HCT116 (cell line): ENCODE measurements at regions not wholly inside any gene's neighbourhood (a gene's known extent, or its start where the extent isn't known, plus 50 kb on each side); places are given as distances from the start of the nearest gene placed in this dataset.

ENCODE experiments used
- ATAC-seq: fragments of 200-7000 bp; cut with Tn5 transposase; 2 replicates; pipeline ENCODE4 v1.9.1; 2020; ENCODE audit warnings: mild to moderate bottlenecking, moderate library complexity
- BruUV-seq: library from RNA; stranded (reverse); fragments of 400-500 nt; replicated peaks from 2 replicates; lab custom pipeline; 2021; lab: Mats Ljungman, UMichigan
- CTCF ChIA-PET: fragments of 300-600 bp; sonication (Branson Sonifier 250); formaldehyde crosslinking; loops from one replicate; lab custom pipeline; 2021; ENCODE audit warnings: antibody characterized with exemption; lab: Charles Lee
- POLR2A ChIA-PET: fragments of 300-600, 350-600 bp; sonication (Branson Sonifier 250); formaldehyde crosslinking; loops from one replicate; lab custom pipeline; 2021; ENCODE audit warnings: antibody characterized with exemption; lab: Charles Lee
- RAD21 ChIA-PET, 2 experiments: fragments of 300-600 bp; sonication (Branson Sonifier 250); formaldehyde crosslinking; loops; one replicate each; lab custom pipeline; 2023; ENCODE audit warnings: low total read pairs in 2 of 2; ENCODE audit not compliant: uncharacterized antibody in 2 of 2, unreplicated experiment in 2 of 2, low non-redundant PET in 1 of 2; lab: Charles Lee
- DNase-seq: peaks from one replicate; pipeline ENCODE4 v3.0.0-alpha.2; 2010; ENCODE audit warnings: low read depth, low spot score
- H2AFZ ChIP-seq: fragments of 200-600 bp; shearing (Covaris generic), sonication (generic); 2 replicates; pipeline ENCODE4 v1.6.1; 2017; ENCODE audit warnings: low read depth, mixed run types, mixed read lengths, antibody characterized with exemption, low read length; ENCODE audit not compliant: poor library complexity, severe bottlenecking
- H3K27ac ChIP-seq: 2 replicates; pipeline ENCODE4 v1.5.1; 2012; ENCODE audit warnings: low read depth, low read length
- H3K27me3 ChIP-seq: fragments of 200-600 bp; sonication (generic); 2 replicates; pipeline ENCODE4 v1.6.1; 2016; ENCODE audit warnings: mixed run types, low read length, mixed read lengths; ENCODE audit not compliant: insufficient read depth
- H3K36me3 ChIP-seq, 2 experiments: fragments of 200-500 bp in 1 of 2; fragments of 200-600 bp in 1 of 2; sonication (Bioruptor generic) in 1 of 2; sonication (generic) in 1 of 2; 2 replicates each; pipeline versions ENCODE4 v1.5.1 to v1.6.1; 2014 to 2016; ENCODE audit warnings: low read length in 2 of 2, inconsistent platforms in 1 of 2, mixed read lengths in 1 of 2, mixed run types in 1 of 2; ENCODE audit not compliant: insufficient read depth in 2 of 2, control insufficient read depth in 1 of 2
- H3K4me1 ChIP-seq, 2 experiments: fragments of 200-600 bp in 1 of 2; sonication (generic) in 1 of 2; 2 replicates each; pipeline versions ENCODE4 v1.5.1 to v1.6.1; 2012 to 2017; ENCODE audit warnings: low read length in 2 of 2, inconsistent platforms in 1 of 2, mild to moderate bottlenecking in 1 of 2, mixed read lengths in 1 of 2, mixed run types in 1 of 2, moderate library complexity in 1 of 2; ENCODE audit not compliant: insufficient read depth in 2 of 2, control insufficient read depth in 1 of 2
- H3K4me2 ChIP-seq: fragments of 200-600 bp; sonication (generic); 2 replicates; pipeline ENCODE4 v1.6.1; 2017; ENCODE audit warnings: mixed run types, low read length, mixed read lengths
- H3K4me3 ChIP-seq, 2 experiments: fragments of 200-600 bp in 1 of 2; sonication (generic) in 1 of 2; replicated peaks in 1 of 2; 2 replicates each; pipeline ENCODE4 v1.5.1; 2011 to 2016; ENCODE audit warnings: low read length in 2 of 2, control low read depth in 1 of 2, low read depth in 1 of 2, mild to moderate bottlenecking in 1 of 2, mixed read lengths in 1 of 2, mixed run types in 1 of 2
- H3K79me2 ChIP-seq: fragments of 200-600 bp; sonication (generic); 2 replicates; pipeline ENCODE4 v1.6.1; 2017; ENCODE audit warnings: mild to moderate bottlenecking, mixed run types, low read length, moderate library complexity, mixed read lengths; ENCODE audit not compliant: insufficient read depth
- H3K9ac ChIP-seq: fragments of 200-600 bp; sonication (generic); 2 replicates; pipeline ENCODE4 v1.6.1; 2016; ENCODE audit warnings: low read length, mixed read lengths
- H3K9me2 ChIP-seq: fragments of 200-600 bp; sonication (generic), shearing (Covaris generic); 2 replicates; pipeline ENCODE4 v1.6.1; 2017; ENCODE audit warnings: mixed run types, mild to moderate bottlenecking, moderate library complexity; ENCODE audit not compliant: insufficient read depth
- H3K9me3 ChIP-seq, 2 experiments: fragments of 200-500 bp in 1 of 2; fragments of 200-600 bp in 1 of 2; sonication (Bioruptor generic) in 1 of 2; sonication (generic) in 1 of 2; 2 replicates each; pipeline ENCODE4 v1.6.1; 2014 to 2017; ENCODE audit warnings: low read length in 2 of 2, mixed read lengths in 2 of 2, inconsistent platforms in 1 of 2, low read depth in 1 of 2, mild to moderate bottlenecking in 1 of 2, mixed run types in 1 of 2, moderate library complexity in 1 of 2; ENCODE audit not compliant: control insufficient read depth in 1 of 2, insufficient read depth in 1 of 2
- H4K20me1 ChIP-seq: fragments of 200-600 bp; sonication (generic), shearing (Covaris generic); 2 replicates; pipeline ENCODE4 v1.6.1; 2017; ENCODE audit warnings: mixed run types, mild to moderate bottlenecking, moderate library complexity; ENCODE audit not compliant: insufficient read depth
- ATF3 ChIP-seq: IDR thresholded peaks from 2 replicates; pipeline ENCODE4 v1.6.1; 2012
- CBX3 ChIP-seq: IDR thresholded peaks from 2 replicates; pipeline ENCODE4 v1.6.1; 2012; ENCODE audit warnings: low read depth
- CEBPB ChIP-seq: IDR thresholded peaks from 2 replicates; pipeline ENCODE4 v1.6.1; 2012; ENCODE audit warnings: low read depth
- CTCF ChIP-seq, 3 experiments: fragments of 200-600 bp in 1 of 3; sonication (generic) in 1 of 3; IDR thresholded peaks in 2 of 3; conservative IDR thresholded peaks in 1 of 3; 2 replicates each; pipeline ENCODE4 v1.5.1; 2012 to 2017; ENCODE audit warnings: low read depth in 2 of 3, low read length in 2 of 3, antibody characterized with exemption in 1 of 3, borderline replicate concordance in 1 of 3, control low read depth in 1 of 3, mild to moderate bottlenecking in 1 of 3, mixed read lengths in 1 of 3, mixed run types in 1 of 3, moderate library complexity in 1 of 3; ENCODE audit not compliant: insufficient read depth in 1 of 3
- EGR1 ChIP-seq: IDR thresholded peaks from 2 replicates; pipeline ENCODE4 v1.6.1; 2012; ENCODE audit warnings: low read depth
- ELF1 ChIP-seq: IDR thresholded peaks from 2 replicates; pipeline ENCODE4 v1.6.1; 2012; ENCODE audit warnings: low read depth, borderline replicate concordance
- EZH2 ChIP-seq: fragments of 200-600 bp; sonication (generic); IDR thresholded peaks from 2 replicates; pipeline ENCODE4 v1.6.1; 2017; ENCODE audit warnings: antibody characterized with exemption, mixed run types
- EZH2phosphoT487 ChIP-seq: fragments of 200-600 bp; IDR thresholded peaks from 2 replicates; pipeline ENCODE4 v1.6.1; 2018; ENCODE audit warnings: antibody characterized with exemption, borderline replicate concordance
- FOSL1 ChIP-seq: IDR thresholded peaks from 2 replicates; pipeline ENCODE4 v1.6.1; 2012; ENCODE audit warnings: low read depth
- POLR2A ChIP-seq: IDR thresholded peaks from 2 replicates; pipeline ENCODE4 v1.7.0; 2011; ENCODE audit warnings: borderline replicate concordance; ENCODE audit not compliant: insufficient read depth, insufficient read length; ENCODE audit errors: extremely low read depth
- POLR2AphosphoS5 ChIP-seq: IDR thresholded peaks from 2 replicates; pipeline ENCODE4 v1.6.1; 2011; ENCODE audit warnings: mild to moderate bottlenecking, low read depth, low read length, moderate library complexity
- RAD21 ChIP-seq: IDR thresholded peaks from 2 replicates; pipeline ENCODE4 v1.6.1; 2012; ENCODE audit warnings: low read depth, mild to moderate bottlenecking
- REST ChIP-seq: IDR thresholded peaks from 2 replicates; pipeline ENCODE4 v1.6.1; 2012; ENCODE audit warnings: low read depth
- SIN3A ChIP-seq: IDR thresholded peaks from 2 replicates; pipeline ENCODE4 v1.6.1; 2012; ENCODE audit warnings: low read depth
- SRF ChIP-seq: IDR thresholded peaks from 2 replicates; pipeline ENCODE4 v1.6.1; 2012; ENCODE audit warnings: low read depth
- YY1 ChIP-seq: IDR thresholded peaks from 2 replicates; pipeline ENCODE4 v1.6.1; 2011; ENCODE audit warnings: low read length, low read depth, moderate library complexity, mild to moderate bottlenecking; ENCODE audit not compliant: insufficient replicate concordance; ENCODE audit errors: extremely low read depth
- ZBTB33 ChIP-seq: IDR thresholded peaks from 2 replicates; pipeline ENCODE4 v1.6.1; 2011; ENCODE audit warnings: mild to moderate bottlenecking, low read length, moderate library complexity; ENCODE audit not compliant: insufficient replicate concordance; ENCODE audit errors: extremely low read depth
- intact Hi-C: fragments of 100-400 bp; cut with micrococcal nuclease; formaldehyde crosslinking; loops from 2 replicates; pipeline ENCODE4 v1.10.0; 2022

GRCh38 chr10:60660625-60661024 is 117.7 kb upstream of the CDK1 start (continued):
- TF ChIP-seq ZBTB33: no peak

GRCh38 chr10:60654813-60655464 is 123.3 kb upstream of the CDK1 start:
- Histone ChIP-seq H3K9me3 (no peaks in the 10 kb centered on the region), H3K36me3 (no peaks in the 10 kb centered on the region), H3K4me2 (peak overlapping the region; percentile 3; the same call in 1 of the 2 replicates), H3K27ac (no peak overlapping the region), H4K20me1 (no peaks in the 10 kb centered on the region), H3K4me3 (no peak overlapping the region), H3K9me2 (no peaks in the 10 kb centered on the region), H2AFZ (no peak overlapping the region), H3K79me2 (no peaks in the 10 kb centered on the region), H3K4me1 (peaks cover 4 to 7% of the 10 kb centered on the region in 2 experiments; a peak in 3 of 4 replicates), H3K27me3 (no peaks in the 10 kb centered on the region), H3K9ac (no peak overlapping the region)
- no TSS peak for BruUV-seq
- ATAC-seq (peak; percentile 44; the same call in 1 of the 2 replicates), DNase-seq (peak; percentile 44)
- intact Hi-C loops: no loop called here
- POLR2A ChIA-PET: interaction anchor here (1.2 to 1.4 kb wide), 3 partner anchors 8 to 78 kb away, joined by 3 to 4 read pairs (median 4); no protein-coding TSS in a partner anchor
- CTCF ChIA-PET: interaction anchor here (0.7 to 1.5 kb wide), 4 partner anchors 8 to 213 kb away, joined by 3 to 10 read pairs (median 4); no protein-coding TSS in a partner anchor
- RAD21 ChIA-PET: interaction anchor here in 1 of 2 experiments (0.6 kb wide), 1 partner anchor 1029 kb away, joined by 3 read pairs; no protein-coding TSS in a partner anchor
- no peak for TF ChIP-seq RAD21
- 0 out of 2 replicates have a peak, but pooled peaks have one; percentile 58 for TF ChIP-seq CBX3
- no peak for TF ChIP-seq POLR2A
- TF ChIP-seq POLR2AphosphoS5: no peak
- no peak for TF ChIP-seq EZH2phosphoT487
- TF ChIP-seq CEBPB: peak; percentile 66; the same call in 1 of the 2 replicates
- no peak for TF ChIP-seq ATF3
- no peak for TF ChIP-seq ELF1
- no peak for TF ChIP-seq YY1
- TF ChIP-seq SRF: no peak
- TF ChIP-seq REST: no peak
- peak; percentile 55 for TF ChIP-seq FOSL1
- no peak for TF ChIP-seq EZH2
- no peak for TF ChIP-seq CTCF (IDR thresholded peaks at IDR 0.05 in 2 of 3, conservative IDR thresholded peaks at IDR 0.05 in 1 of 3; ENCODE audit: borderline replicate concordance in 1 of 3, insufficient read depth in 1 of 3, low read depth in 2 of 3, low read length in 2 of 3)
- TF ChIP-seq SIN3A: no peak
- no peak for TF ChIP-seq EGR1
